ENCODE measurements at regions not wholly inside any gene's neighbourhood (a gene's known extent, or its start where the extent isn't known, plus 50 kb on each side); places are given as distances from the start of the nearest gene placed in this dataset.

DNA sequence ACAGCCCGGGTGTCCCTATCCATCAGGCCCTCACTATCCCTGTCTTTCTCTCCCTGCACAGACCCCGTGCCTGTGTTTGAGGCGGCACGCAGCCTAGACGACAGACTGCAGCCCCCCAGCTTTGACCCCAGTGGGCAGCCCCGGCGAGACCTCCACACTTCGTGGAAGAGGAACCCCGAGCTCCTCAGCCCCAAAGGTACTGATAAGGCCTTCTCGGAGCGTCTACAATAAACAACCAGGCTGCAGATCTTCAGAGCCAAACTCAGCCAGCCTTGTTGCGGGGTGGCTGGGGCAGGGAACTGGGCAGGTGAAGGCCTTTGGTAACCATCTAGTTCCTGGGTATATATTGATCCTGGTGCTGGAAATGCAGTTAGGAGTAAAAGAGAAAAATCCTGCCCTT, 77.5 kb downstream of the PHETA1 start:
- Mint-ChIP-seq H3K4me1 (no peaks in the 10 kb centered on the region), H3K27ac (no peak overlapping the region), H3K27me3 (peaks cover 3% of the 10 kb centered on the region), H3K9me3 (ENCODE audit: insufficient read depth) (no peaks in the 10 kb centered on the region), H3K4me3 (no peak overlapping the region)
- no peak overlapping the region for H3K4me3 ChIP-seq (ENCODE audit: control extremely low read depth in 1 of 5, extremely low read depth in 1 of 5, insufficient read depth in 1 of 5, low read depth in 2 of 5, low read length in 4 of 5)
- peaks cover 0 to 16% (median 0%) of the 10 kb centered on the region in 3 donors for H3K9me3 ChIP-seq (ENCODE audit: control extremely low read depth in 1 of 3, control insufficient read depth in 2 of 3, insufficient read depth in 1 of 3, low read length in 2 of 3)
- CTCF ChIA-PET = no interaction called here
- no peaks in the 10 kb centered on the region for H3K4me1 ChIP-seq (ENCODE audit: control insufficient read depth in 2 of 2, insufficient read depth in 2 of 2, low read length in 2 of 2)
- H3K79me2 ChIP-seq (ENCODE audit: control insufficient read depth, insufficient read depth, low read length) = no peaks in the 10 kb centered on the region
- POLR2A ChIA-PET = no interaction called here
- no peak overlapping the region for H3K27ac ChIP-seq (ENCODE audit: low read length in 2 of 2)
- intact Hi-C loops (cut with micrococcal nuclease) = no loop called here
- H4K20me1 ChIP-seq (ENCODE audit: control insufficient read depth, insufficient read depth, low read length, poor library complexity, severe bottlenecking) = no peaks in the 10 kb centered on the region
- no peak overlapping the region for H3K9ac ChIP-seq (ENCODE audit: low read length)
- ATAC-seq (ENCODE audit: low read depth) = no peak
- TF ChIP-seq, protein P1, sequence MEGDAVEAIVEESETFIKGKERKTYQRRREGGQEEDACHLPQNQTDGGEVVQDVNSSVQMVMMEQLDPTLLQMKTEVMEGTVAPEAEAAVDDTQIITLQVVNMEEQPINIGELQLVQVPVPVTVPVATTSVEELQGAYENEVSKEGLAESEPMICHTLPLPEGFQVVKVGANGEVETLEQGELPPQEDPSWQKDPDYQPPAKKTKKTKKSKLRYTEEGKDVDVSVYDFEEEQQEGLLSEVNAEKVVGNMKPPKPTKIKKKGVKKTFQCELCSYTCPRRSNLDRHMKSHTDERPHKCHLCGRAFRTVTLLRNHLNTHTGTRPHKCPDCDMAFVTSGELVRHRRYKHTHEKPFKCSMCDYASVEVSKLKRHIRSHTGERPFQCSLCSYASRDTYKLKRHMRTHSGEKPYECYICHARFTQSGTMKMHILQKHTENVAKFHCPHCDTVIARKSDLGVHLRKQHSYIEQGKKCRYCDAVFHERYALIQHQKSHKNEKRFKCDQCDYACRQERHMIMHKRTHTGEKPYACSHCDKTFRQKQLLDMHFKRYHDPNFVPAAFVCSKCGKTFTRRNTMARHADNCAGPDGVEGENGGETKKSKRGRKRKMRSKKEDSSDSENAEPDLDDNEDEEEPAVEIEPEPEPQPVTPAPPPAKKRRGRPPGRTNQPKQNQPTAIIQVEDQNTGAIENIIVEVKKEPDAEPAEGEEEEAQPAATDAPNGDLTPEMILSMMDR (IDR thresholded peaks at IDR 0.05) = no peak
- no peaks in the 10 kb centered on the region for H3K27me3 ChIP-seq (replicated peaks in 1 of 4; ENCODE audit: control extremely low read depth in 1 of 4, control insufficient read depth in 3 of 4, insufficient read depth in 4 of 4, low read length in 3 of 4)
- WGBS (ENCODE audit: insufficient coverage) = 94% methylated on average over 12 of the region's 12 CpGs
- H3K4me2 ChIP-seq (replicated peaks; ENCODE audit: low read depth, low read length, poor library complexity, severe bottlenecking) = no peak overlapping the region
- no peak for DNase-seq
- no peaks in the 10 kb centered on the region for H3K36me3 ChIP-seq (replicated peaks in 1 of 2; ENCODE audit: control extremely low read depth in 1 of 2, control insufficient read depth in 1 of 2, extremely low read depth in 1 of 2, insufficient read depth in 2 of 2, low read length in 1 of 2)
- H2AFZ ChIP-seq (ENCODE audit: insufficient read depth, low read depth, low read length, poor library complexity, severe bottlenecking) = no peak overlapping the region

DNA sequence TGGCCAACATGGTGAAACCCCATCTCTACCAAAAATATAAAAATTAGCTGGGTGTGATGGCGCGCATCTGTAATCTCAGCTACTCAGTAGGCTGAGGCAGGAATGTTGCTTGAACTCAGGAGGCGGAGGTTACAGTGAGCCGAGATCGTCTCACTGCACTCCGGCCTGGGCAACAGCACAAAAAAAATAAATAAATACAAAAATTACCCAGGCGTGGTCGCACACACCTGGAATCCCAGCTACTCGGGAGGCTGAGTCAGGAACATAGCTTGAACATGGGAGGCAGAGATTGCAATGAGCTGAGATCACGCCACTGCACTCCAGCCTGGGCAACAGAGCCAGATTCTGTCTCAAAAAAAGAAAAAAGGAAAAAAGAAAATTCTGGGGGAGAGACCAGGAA, 80.1 kb downstream of the PHETA1 start:
- POLR2A ChIA-PET = no interaction called here
- H3K4me1 Mint-ChIP-seq = no peaks in the 10 kb centered on the region

More for the DNA sequence above, 80.1 kb downstream of the PHETA1 start:
- ATAC-seq (ENCODE audit: low read depth) = no peak
- Histone ChIP-seq H3K4me3 (ENCODE audit: control extremely low read depth in 1 of 5, extremely low read depth in 1 of 5, insufficient read depth in 1 of 5, low read depth in 2 of 5, low read length in 4 of 5) (no peak overlapping the region), H3K79me2 (ENCODE audit: control insufficient read depth, insufficient read depth, low read length) (no peaks in the 10 kb centered on the region), H3K27me3 (replicated peaks in 1 of 4; ENCODE audit: control extremely low read depth in 1 of 4, control insufficient read depth in 3 of 4, insufficient read depth in 4 of 4, low read length in 3 of 4) (no peaks in the 10 kb centered on the region), H3K9me3 (ENCODE audit: control extremely low read depth in 1 of 3, control insufficient read depth in 2 of 3, insufficient read depth in 1 of 3, low read length in 2 of 3) (peaks cover 0 to 13% (median 0%) of the 10 kb centered on the region in 3 donors), H3K27ac (ENCODE audit: low read length in 2 of 2) (no peak overlapping the region), H3K9ac (ENCODE audit: low read length) (no peak overlapping the region), H3K4me2 (replicated peaks; ENCODE audit: low read depth, low read length, poor library complexity, severe bottlenecking) (no peak overlapping the region), H3K36me3 (replicated peaks in 1 of 2; ENCODE audit: control extremely low read depth in 1 of 2, control insufficient read depth in 1 of 2, extremely low read depth in 1 of 2, insufficient read depth in 2 of 2, low read length in 1 of 2) (no peaks in the 10 kb centered on the region), H3K4me1 (ENCODE audit: control insufficient read depth in 2 of 2, insufficient read depth in 2 of 2, low read length in 2 of 2) (no peaks in the 10 kb centered on the region), H4K20me1 (ENCODE audit: control insufficient read depth, insufficient read depth, low read length, poor library complexity, severe bottlenecking) (no peaks in the 10 kb centered on the region), H2AFZ (ENCODE audit: insufficient read depth, low read depth, low read length, poor library complexity, severe bottlenecking) (no peak overlapping the region)
- Mint-ChIP-seq H3K27ac (no peak overlapping the region), H3K9me3 (ENCODE audit: insufficient read depth) (no peaks in the 10 kb centered on the region), H3K4me3 (no peak overlapping the region), H3K27me3 (peaks cover 3% of the 10 kb centered on the region)
- DNase-seq = no peak
- intact Hi-C loops (cut with micrococcal nuclease) = no loop called here
- 90% methylated on average over 2 of the region's 10 CpGs for WGBS (ENCODE audit: insufficient coverage)
- TF ChIP-seq, protein P1 (IDR thresholded peaks at IDR 0.05) = no peak
- TF ChIP-seq EZH2 (IDR thresholded peaks at IDR 0.05; ENCODE audit: borderline replicate concordance, insufficient read depth, low read depth, low read length, poor library complexity, severe bottlenecking) = no peak
- CTCF ChIA-PET = no interaction called here
